ENCODE measurements at regions not wholly inside any gene's neighbourhood (a gene's known extent, or its start where the extent isn't known, plus 50 kb on each side); places are given as distances from the start of the nearest gene placed in this dataset.

GRCh38 chr5:125484742-125485641 is 738.6 kb upstream of the ZNF608 start:
- POLR2A ChIA-PET, result interaction anchor here (1.5 kb wide), 1 partner anchor 736 kb away, joined by 5 read pairs; no protein-coding TSS in a partner anchor
- peak overlapping the region; percentile 67 for H2AFZ ChIP-seq (ENCODE audit: low read depth, low read length)
- TF ChIP-seq MYC (IDR thresholded peaks at IDR 0.05; ENCODE audit: low read depth, low read length) (no peak), EZH2 (IDR thresholded peaks at IDR 0.05; ENCODE audit: borderline replicate concordance, low read depth, low read length, severe bottlenecking) (no peak), MAX (IDR thresholded peaks at IDR 0.05; ENCODE audit: insufficient read depth, insufficient read length) (no peak), JUN (IDR thresholded peaks at IDR 0.05; ENCODE audit: borderline replicate concordance, insufficient read depth, insufficient read length, low read depth) (peak; percentile 75), CTCF (IDR thresholded peaks at IDR 0.05; ENCODE audit: extremely low read depth in 1 of 2, insufficient read depth in 1 of 2, low read depth in 1 of 2, low read length in 2 of 2) (no peak), GATA2 (IDR thresholded peaks at IDR 0.05; ENCODE audit: insufficient read depth, insufficient read length, low read depth, low read length) (peak; percentile 62), POLR2A (IDR thresholded peaks at IDR 0.05; ENCODE audit: low read depth, low read length) (peak; percentile 72), POLR2AphosphoS5 (IDR thresholded peaks at IDR 0.05; ENCODE audit: insufficient read depth, low read depth, low read length) (peak; percentile 60), FOS (IDR thresholded peaks at IDR 0.05; ENCODE audit: borderline replicate concordance, insufficient read depth, low read length) (peak; percentile 96)
- H3K9me1 ChIP-seq (replicated peaks; ENCODE audit: control insufficient read depth, extremely low read depth, insufficient read depth, low read length), result no peaks in the 10 kb centered on the region
- no peaks in the 10 kb centered on the region for H3K79me2 ChIP-seq (ENCODE audit: control insufficient read depth, insufficient read depth, low read length)
- BruUV-seq (replicated peaks), result TSS peak; percentile 89
- H3K27ac ChIP-seq (ENCODE audit: insufficient read depth, low read depth, low read length), result peak overlapping the region; percentile 99
- peak overlapping the region; percentile 87 for H3K9ac ChIP-seq (replicated peaks; ENCODE audit: extremely low read depth, insufficient read depth, low read length)
- intact Hi-C loops (cut with micrococcal nuclease), result loop anchor here (1.0 to 10.0 kb wide), 14 partner anchors 65 to 1778 kb away; no protein-coding TSS in a partner anchor
- peaks cover 36% of the 10 kb centered on the region for H3K4me1 ChIP-seq (ENCODE audit: control insufficient read depth, extremely low read depth, insufficient read depth, low read length)
- FAIRE-seq, result peak; percentile 84
- CTCF ChIA-PET, result interaction anchor here (0.8 to 3.1 kb wide), 11 partner anchors 8 to 885 kb away, joined by 3 to 21 read pairs (median 4); no protein-coding TSS in a partner anchor
- H3K9me3 ChIP-seq (replicated peaks; ENCODE audit: control insufficient read depth, insufficient read depth, low read length), result no peaks in the 10 kb centered on the region
- no peaks in the 10 kb centered on the region for H4K20me1 ChIP-seq (replicated peaks; ENCODE audit: control insufficient read depth, extremely low read depth, insufficient read depth, low read length)
- H3K36me3 ChIP-seq (ENCODE audit: control insufficient read depth in 2 of 2, extremely low read depth in 1 of 2, insufficient read depth in 2 of 2, low read length in 2 of 2), result no peaks in the 10 kb centered on the region
- H3K4me2 ChIP-seq (ENCODE audit: insufficient read depth, low read length), result peak overlapping the region; percentile 76
- dilution Hi-C loops (cut with MboI; ENCODE audit: extremely low pct_ligation_motif_present, low sequenced_read_pairs), result no loop called here
- peak overlapping the region in 1 of 3 experiments; percentile 28 for H3K4me3 ChIP-seq (replicated peaks in 1 of 3; ENCODE audit: insufficient read depth in 1 of 3, low read depth in 1 of 3, low read length in 3 of 3)
- DNase-seq (ENCODE audit: low read depth, low spot score), result peak; percentile 96
- no peaks in the 10 kb centered on the region for H3K27me3 ChIP-seq (ENCODE audit: control insufficient read depth in 2 of 2, insufficient read depth in 2 of 2, low read length in 2 of 2)

All from endothelial cell of umbilical vein (primary cell).